ENCODE measurements at regions not wholly inside any gene's neighbourhood (a gene's known extent, or its start where the extent isn't known, plus 50 kb on each side); places are given as distances from the start of the nearest gene placed in this dataset.

- DNase-seq (no peak), ATAC-seq (no peak)
- no peaks in the 10 kb centered on the region for H4K20me1 ChIP-seq (ENCODE audit: low read length)
- no peaks in the 10 kb centered on the region for H3K36me3 ChIP-seq (ENCODE audit: low read depth, low read length)
- no peaks in the 10 kb centered on the region for H3K4me1 ChIP-seq (ENCODE audit: insufficient read depth, low read length)
- no peak overlapping the region for H3K27ac ChIP-seq (ENCODE audit: low read length)
- no peaks in the 10 kb centered on the region for H3K79me2 ChIP-seq (ENCODE audit: low read length)
- H3K9me3 ChIP-seq (ENCODE audit: low read length), result no peaks in the 10 kb centered on the region
- no peak overlapping the region for H2AFZ ChIP-seq (ENCODE audit: low read length)
- POLR2A ChIA-PET (ENCODE audit: unreplicated experiment), result no interaction called here
- CTCF ChIA-PET, result no interaction called here
- H3F3A ChIP-seq (ENCODE audit: low read length, unreplicated experiment), result no peaks in the 10 kb centered on the region
- TF ChIP-seq EZH2phosphoT487 (IDR thresholded peaks at IDR 0.05; ENCODE audit: borderline replicate concordance, low read length) (no peak), CTCF (conservative IDR thresholded peaks at IDR 0.05; ENCODE audit: low read depth, low read length) (no peak), EZH2 (IDR thresholded peaks at IDR 0.05; ENCODE audit: low read length, unreplicated experiment) (no peak)
- H3K9me2 ChIP-seq (replicated peaks; ENCODE audit: low read length), result no peaks in the 10 kb centered on the region
- H3K9ac ChIP-seq (ENCODE audit: low read length), result no peak overlapping the region
- intact Hi-C loops (cut with micrococcal nuclease), result no loop called here
- H3K4me3 ChIP-seq (ENCODE audit: low read length), result no peak overlapping the region
- no peaks in the 10 kb centered on the region for H3K27me3 ChIP-seq (ENCODE audit: low read length)
- H3K4me2 ChIP-seq (ENCODE audit: low read length), result no peak overlapping the region
- no TSS peak for BruUV-seq (replicated peaks)
Measured at GRCh38 chrX:112137276-112137675, 54.7 kb upstream of the TRPC5 start.

Data from PC-3 (cell line).